Forelimb muscle (tissue), 1 donor: ENCODE measurements at regions not wholly inside any gene's neighbourhood (a gene's known extent, or its start where the extent isn't known, plus 50 kb on each side); places are given as distances from the start of the nearest gene placed in this dataset.
"Not testable (repeated sequence)": the region's sequence is repeated elsewhere in the genome, so short reads cannot be mapped to it uniquely, and the experiment has no call there.

Experiments used
- DNase-seq: peaks from one replicate; pipeline ENCODE4 v3.0.0-alpha.2; 2013; ENCODE audit warnings: low read depth

GRCh38 chr2:100741880-100742276, 78.1 kb upstream of the NPAS2 start:
- DNase-seq, result no peak

- DNase-seq, result peak; percentile 85
Measured at GRCh38 chr2:100742277-100743254, 77.4 kb upstream of the NPAS2 start.

- DNase-seq, result no peak
Measured at GRCh38 chr2:100743741-100744140, 76.2 kb upstream of the NPAS2 start.

- no peak for DNase-seq
Measured at GRCh38 chr2:100744184-100744583, 75.8 kb upstream of the NPAS2 start.

GRCh38 chr2:100744589-100744988, 75.3 kb upstream of the NPAS2 start:
- DNase-seq, result no peak

- no peak for DNase-seq
Measured at GRCh38 chr2:100745604-100746003, 74.3 kb upstream of the NPAS2 start.

GRCh38 chr2:100747551-100747950, 72.4 kb upstream of the NPAS2 start:
- no peak for DNase-seq

- no peak for DNase-seq
Measured at GRCh38 chr2:100747996-100748615, 71.8 kb upstream of the NPAS2 start.

GRCh38 chr2:100748673-100749072, 71.3 kb upstream of the NPAS2 start:
- DNase-seq, result no peak

- no peak for DNase-seq
Measured at GRCh38 chr2:100749771-100750542, 70.0 kb upstream of the NPAS2 start.

GRCh38 chr2:100751871-100752625, 67.9 kb upstream of the NPAS2 start:
- DNase-seq, result not testable (repeated sequence)

GRCh38 chr2:100752628-100753333, 67.2 kb upstream of the NPAS2 start:
- DNase-seq, result no peak

- no peak for DNase-seq
Measured at GRCh38 chr2:100753444-100753843, 66.5 kb upstream of the NPAS2 start.

GRCh38 chr2:100753881-100754280, 66.1 kb upstream of the NPAS2 start:
- no peak for DNase-seq

- no peak for DNase-seq
Measured at GRCh38 chr2:100754951-100755350, 65.0 kb upstream of the NPAS2 start.

GRCh38 chr2:100755441-100755840, 64.5 kb upstream of the NPAS2 start:
- DNase-seq, result no peak

GRCh38 chr2:100756704-100757103, 63.2 kb upstream of the NPAS2 start:
- DNase-seq, result no peak

- peak; percentile 67 for DNase-seq
Measured at GRCh38 chr2:100757621-100758394, 62.1 kb upstream of the NPAS2 start.

GRCh38 chr2:100759901-100760300, 60.0 kb upstream of the NPAS2 start:
- no peak for DNase-seq

- DNase-seq, result no peak
Measured at GRCh38 chr2:100761365-100761764, 58.6 kb upstream of the NPAS2 start.
